ENCODE measurements at regions not wholly inside any gene's neighbourhood (a gene's known extent, or its start where the extent isn't known, plus 50 kb on each side); places are given as distances from the start of the nearest gene placed in this dataset.

DNA sequence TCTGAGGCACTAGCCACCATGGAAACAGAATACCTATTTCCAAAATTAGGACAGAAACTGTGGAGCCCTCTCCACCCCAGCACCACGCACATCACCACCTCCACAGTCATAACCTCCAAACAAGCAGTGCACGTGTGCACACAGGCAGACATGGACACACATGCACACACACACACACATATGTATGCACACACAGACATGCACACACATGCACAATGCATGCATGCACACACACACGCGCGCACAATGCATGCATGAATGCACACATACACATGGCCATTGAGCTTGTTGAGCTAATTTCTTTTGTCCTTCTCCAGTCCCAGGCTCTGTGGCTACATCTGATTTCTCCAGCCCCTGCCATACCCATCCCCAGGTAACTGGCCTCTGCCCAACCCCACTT, 161.6 kb upstream of the EPB41L3 start:
- TF ChIP-seq, protein P1, sequence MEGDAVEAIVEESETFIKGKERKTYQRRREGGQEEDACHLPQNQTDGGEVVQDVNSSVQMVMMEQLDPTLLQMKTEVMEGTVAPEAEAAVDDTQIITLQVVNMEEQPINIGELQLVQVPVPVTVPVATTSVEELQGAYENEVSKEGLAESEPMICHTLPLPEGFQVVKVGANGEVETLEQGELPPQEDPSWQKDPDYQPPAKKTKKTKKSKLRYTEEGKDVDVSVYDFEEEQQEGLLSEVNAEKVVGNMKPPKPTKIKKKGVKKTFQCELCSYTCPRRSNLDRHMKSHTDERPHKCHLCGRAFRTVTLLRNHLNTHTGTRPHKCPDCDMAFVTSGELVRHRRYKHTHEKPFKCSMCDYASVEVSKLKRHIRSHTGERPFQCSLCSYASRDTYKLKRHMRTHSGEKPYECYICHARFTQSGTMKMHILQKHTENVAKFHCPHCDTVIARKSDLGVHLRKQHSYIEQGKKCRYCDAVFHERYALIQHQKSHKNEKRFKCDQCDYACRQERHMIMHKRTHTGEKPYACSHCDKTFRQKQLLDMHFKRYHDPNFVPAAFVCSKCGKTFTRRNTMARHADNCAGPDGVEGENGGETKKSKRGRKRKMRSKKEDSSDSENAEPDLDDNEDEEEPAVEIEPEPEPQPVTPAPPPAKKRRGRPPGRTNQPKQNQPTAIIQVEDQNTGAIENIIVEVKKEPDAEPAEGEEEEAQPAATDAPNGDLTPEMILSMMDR (IDR thresholded peaks at IDR 0.05 in 4 of 5, conservative IDR thresholded peaks at IDR 0.05 in 1 of 5) = no peak
- no peak for TF ChIP-seq POLR2A (IDR thresholded peaks at IDR 0.05)
